Stimulated activated CD4-positive, alpha-beta T cell treated with anti-CD3 and anti-CD28 coated beads, TNF-alpha, amount 100 ng/mL, for 48 hours (primary cell): ENCODE measurements at regions not wholly inside any gene's neighbourhood (a gene's known extent, or its start where the extent isn't known, plus 50 kb on each side); places are given as distances from the start of the nearest gene placed in this dataset.
"Not testable (repeated sequence)": the region's sequence is repeated elsewhere in the genome, so short reads cannot be mapped to it uniquely, and the experiment has no call there.

Source experiments
- DNase-seq, 3 donors: peaks; one replicate each; pipeline ENCODE4 v3.0.0-alpha.2; 2020; ENCODE audit warnings: low read depth in 3 of 3

GRCh38 chr10:33101392-33101787 lies 143.4 kb upstream of the ITGB1 start:
- DNase-seq: no peak

DNA sequence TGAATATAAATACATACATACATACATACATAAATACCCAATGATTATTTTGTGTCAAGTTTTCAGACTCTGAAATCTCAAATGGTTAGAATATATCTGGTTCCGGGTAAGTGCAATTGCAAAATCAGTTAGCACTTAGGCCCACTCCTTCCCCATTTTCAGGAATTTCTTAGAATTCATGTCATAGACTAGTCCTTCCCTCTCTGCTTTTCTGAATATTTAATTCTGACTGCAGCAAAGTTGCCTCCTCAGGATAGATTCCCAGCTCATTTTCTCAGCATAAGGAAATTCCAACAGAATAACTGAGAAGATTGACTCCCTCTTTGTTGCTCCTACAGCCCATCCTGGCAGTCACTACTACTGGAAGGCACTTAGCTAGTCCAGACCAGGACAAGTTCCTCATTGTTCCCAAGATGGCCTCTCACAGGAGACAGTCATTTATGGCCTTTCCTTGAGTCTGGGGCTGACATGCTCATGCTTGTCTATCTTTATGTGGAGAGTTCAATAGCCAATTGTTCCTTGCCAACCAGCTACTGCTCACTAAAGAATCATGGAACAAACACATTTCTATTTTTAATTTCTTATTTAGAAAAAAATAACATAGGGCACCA lies 142.9 kb upstream of the ITGB1 start:
- DNase-seq: no peak

DNA sequence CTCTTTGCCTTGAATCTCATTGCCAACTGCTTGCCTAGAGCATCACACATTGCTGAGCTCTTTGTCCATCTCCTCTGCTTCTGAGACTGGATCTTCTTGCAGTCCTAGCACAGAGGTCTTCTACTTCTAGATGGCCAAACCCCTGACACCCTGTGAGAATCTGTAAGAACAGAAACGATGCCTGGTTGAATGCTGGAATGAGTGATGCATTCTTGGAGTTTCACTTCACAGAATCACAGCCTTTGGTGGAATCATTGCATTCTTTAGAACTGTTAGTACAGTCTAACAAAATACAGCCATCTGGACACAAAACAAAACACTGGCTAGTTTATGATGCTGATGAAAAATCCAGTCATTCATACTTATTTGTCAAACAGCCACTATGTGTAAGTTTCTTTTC lies 141.7 kb upstream of the ITGB1 start:
- no peak for DNase-seq

DNA sequence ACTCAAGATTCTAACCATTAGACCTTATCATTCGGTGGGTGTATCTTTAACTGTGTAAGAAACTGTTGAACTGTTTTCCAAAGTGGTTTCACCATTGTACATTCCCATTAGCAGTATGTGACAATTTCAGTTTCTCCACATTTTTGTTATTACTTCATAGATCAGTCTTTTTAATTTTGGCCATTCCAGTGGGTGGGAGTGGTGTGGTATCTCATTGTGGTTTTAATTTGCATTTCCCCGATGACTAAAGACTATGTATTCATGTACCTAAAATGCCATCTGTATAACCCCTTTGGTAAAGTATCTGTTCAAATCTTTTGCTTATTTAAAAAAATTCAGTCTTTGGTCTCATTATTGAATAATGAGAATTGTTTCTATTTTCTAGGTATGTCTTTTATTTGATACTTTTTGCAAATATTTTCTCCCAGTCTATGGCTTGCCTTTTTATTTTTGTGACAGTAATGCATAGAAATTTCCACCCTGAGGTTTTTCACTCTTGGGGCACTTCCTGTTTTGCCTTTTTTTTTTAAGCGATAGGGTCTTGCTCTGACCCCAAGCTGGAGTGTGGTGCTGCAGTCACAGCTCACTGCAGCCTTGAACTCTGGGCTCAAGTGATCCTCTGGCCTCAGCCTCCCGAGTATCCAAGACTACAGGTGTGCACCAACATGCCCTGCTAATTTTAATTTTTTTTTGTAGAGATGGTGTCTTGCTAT lies 141.1 kb upstream of the ITGB1 start:
- DNase-seq: no peak

DNA sequence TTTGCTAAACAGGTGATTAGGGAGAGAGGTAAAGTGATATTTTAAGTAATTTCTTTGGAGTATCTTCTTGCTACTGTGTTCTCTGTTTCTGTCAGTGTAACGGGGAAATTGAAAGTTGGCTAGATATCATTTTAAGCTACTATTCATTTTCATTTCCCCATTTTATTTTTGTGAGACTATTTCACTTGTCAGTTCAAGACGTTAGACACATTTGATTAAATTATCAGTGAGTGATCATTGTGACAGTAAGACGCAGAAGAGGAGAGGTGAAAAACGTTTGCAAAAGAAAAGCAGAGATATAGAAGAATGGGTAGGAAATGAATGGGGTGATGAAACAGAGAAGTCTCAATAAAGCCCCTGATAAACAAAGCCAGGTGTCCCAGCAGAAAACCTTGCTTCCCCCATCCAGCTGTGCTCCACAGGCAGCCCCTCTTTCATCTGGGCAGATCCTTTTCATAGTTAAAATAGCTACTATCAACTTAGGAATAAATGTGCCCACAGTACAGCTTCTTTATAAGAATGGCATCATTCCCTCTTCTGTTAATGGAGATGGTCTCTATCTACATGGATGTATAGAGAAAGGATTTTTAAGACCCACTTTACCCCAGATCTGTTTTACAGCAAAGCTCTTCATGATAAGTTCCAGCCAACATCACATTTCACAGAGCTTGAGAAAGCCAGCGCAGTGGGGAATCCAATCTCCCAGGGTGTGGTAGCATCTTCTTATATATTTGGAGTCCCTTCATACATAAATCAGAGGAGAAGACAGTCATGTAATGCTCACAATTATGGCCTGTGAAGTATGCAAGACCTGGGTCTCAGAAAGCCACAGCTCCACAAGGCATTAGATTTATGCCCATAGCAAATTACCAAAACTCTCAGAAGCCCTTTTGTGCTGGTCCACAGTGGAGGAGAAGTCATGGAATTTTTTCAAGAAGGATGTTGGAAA lies 138.1 kb upstream of the ITGB1 start:
- DNase-seq: no peak

DNA sequence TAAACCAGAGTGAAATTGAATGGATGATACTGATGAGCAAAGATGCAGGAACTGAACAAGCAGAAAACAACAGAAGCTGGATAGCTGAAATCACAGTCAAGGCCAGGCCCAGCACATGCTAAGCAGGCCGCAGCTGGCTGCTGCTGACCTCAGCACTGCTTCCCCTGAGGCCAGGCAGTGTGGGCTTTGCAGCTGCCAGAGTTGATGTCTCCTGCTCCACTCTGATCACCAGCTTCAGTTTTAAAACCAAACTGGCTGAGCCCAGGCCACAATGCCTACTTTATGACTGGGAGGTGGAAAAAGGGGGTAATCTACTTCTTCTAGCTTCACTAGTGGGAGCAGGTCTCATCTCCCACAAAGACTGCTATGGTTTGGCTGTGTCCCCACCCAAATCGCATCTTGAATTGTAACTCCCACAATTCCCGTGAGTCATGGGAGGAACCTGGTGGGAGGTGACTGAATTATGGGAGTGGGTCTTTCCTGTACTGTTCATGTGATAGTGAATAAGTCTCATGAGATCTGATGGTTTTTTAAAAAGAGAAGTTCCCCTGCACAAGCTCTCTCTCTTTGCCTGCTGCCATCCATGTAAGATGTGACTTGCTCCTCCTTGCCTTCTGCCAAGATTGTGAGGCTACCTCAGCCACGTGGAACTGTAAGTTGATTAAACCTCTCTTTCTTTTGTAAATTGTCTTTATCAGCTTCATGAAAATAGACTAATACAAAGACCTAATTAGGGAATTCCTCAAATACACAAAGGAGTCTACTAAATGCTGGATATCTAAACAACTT lies 136.4 kb upstream of the ITGB1 start:
- DNase-seq: no peak

DNA sequence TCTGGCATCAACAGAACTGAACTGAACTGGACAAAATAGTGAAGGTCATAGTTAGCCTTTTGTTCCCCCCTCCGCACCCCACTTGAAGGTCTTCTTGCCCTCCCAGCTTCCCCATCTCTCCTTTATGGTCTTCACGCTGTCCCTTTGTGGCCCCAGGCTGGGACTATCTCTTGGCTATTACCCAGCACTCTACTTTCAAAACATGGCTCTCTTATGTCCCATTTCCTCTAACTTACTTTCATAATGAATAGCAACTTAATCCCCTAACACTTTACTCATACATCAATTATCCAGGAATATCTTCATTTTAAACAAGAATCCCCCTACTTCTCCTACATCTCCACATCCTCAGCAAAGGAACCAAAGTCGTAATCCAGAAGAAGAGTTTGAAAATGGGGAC lies 135.3 kb upstream of the ITGB1 start:
- no peak for DNase-seq

GRCh38 chr10:33092596-33092995 lies 134.6 kb upstream of the ITGB1 start:
- no peak for DNase-seq

- DNase-seq: no peak
Observed at GRCh38 chr10:33091201-33091600, 133.2 kb upstream of the ITGB1 start.

DNA sequence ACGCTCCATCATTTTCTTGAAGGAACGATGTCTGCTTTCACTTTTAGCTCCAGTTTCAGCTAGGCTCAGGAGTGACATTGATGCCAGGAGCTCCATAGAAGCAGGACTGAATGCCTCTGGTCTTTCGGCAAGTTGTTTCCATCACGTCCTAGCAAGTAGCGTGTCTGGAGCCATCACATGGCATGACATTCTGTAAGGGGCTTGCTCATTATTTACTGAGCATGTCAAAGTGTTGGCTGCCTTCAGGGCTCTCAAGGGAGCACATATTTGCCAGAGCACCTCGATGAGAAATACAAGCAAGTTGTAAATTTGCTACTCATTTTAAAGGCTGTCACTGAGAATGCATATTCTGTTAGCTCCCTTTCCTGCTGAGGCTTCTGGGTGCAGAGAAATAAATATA lies 131.0 kb upstream of the ITGB1 start:
- DNase-seq: no peak

GRCh38 chr10:33087922-33088321 lies 129.9 kb upstream of the ITGB1 start:
- no peak for DNase-seq

GRCh38 chr10:33087152-33087551 lies 129.1 kb upstream of the ITGB1 start:
- no peak for DNase-seq

GRCh38 chr10:33086100-33086499 lies 128.1 kb upstream of the ITGB1 start:
- no peak for DNase-seq

DNA sequence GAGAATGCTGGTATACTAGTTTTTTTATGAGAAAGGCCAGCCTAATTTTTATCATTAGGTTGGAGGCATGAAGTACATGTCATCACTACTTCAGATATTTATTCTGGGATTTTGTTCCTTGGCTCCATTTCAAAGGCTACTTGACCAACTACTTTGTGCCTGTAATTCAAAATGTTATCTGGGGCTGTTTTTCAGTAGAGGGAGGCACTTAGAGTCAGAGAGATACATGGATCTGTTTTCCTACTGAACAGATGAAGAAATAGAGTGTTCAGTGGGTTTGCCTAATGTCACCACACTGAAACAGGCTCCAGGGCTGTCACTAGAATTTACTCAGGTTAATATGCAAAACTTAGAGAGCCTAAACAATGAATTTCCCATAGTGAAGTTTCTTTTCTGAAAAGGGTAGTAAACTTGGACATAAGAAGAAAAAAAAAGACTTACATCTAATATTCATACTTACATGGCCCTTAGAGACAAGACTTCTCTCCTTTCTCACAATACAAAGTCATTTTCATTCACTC lies 127.3 kb upstream of the ITGB1 start:
- DNase-seq: no peak

GRCh38 chr10:33084453-33084852 lies 126.4 kb upstream of the ITGB1 start:
- DNase-seq: no peak

DNA sequence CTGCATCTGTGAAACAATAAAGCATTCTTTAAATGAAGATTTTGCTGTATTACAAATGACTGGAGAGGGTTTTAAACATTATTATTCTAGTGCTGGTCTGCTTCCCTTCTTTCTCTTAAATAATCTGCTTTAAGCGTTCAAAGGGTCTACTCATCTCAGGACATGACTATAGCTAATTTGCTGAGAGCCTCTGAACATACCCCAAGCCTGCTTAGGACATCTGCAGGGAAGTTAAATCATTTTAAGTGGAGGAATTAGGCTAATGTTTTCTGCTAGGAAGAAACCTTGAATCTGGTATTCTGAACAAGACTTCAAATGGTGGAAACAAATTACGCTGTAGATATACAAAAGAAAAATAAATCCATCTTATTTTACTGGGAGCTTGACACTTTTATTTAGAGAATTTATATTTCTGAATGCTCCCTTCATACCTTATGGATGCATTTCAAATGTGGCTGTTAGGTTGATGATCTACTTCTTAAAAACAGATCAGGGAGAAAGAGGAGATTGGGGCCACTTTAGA lies 124.4 kb upstream of the ITGB1 start:
- no peak for DNase-seq

DNA sequence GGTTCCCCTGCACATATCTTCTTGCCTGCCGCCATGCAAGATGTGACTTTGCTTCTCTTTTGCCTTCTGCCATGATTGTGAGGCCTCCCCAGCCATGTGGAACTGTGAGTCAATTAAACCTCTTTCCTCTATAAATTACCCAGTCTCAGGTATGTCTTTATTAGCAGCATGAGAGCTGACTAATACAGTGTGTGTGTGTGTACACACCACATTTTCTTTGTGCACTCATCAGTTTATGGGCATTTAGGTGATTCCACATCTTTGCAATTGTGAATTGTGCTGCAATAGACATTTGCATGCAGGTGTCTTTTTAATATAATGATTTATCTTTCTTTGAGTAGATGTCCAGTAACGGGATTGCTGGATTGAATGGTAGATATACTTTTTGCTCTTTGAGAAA lies 122.4 kb upstream of the ITGB1 start:
- not testable (repeated sequence) for DNase-seq

DNA sequence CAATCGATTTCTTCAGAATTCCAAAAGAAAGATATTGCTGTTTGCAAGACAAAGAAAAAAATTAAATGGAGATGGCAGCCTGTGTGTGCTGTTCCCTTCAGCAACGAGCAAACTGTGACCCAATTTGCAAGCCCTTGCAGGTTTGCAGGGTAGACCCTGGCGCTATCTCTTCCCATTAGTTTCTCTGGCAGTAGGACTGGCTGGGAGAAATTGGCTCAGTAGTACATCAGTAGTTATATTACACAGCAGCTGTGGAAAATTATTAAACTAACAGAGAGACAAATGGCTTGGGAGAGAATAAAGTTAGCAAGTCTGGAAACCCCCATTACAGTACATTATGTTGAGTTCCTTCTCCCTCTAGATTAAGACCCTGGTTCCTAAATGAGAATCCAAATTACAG lies 116.4 kb upstream of the ITGB1 start:
- DNase-seq: no peak

DNA sequence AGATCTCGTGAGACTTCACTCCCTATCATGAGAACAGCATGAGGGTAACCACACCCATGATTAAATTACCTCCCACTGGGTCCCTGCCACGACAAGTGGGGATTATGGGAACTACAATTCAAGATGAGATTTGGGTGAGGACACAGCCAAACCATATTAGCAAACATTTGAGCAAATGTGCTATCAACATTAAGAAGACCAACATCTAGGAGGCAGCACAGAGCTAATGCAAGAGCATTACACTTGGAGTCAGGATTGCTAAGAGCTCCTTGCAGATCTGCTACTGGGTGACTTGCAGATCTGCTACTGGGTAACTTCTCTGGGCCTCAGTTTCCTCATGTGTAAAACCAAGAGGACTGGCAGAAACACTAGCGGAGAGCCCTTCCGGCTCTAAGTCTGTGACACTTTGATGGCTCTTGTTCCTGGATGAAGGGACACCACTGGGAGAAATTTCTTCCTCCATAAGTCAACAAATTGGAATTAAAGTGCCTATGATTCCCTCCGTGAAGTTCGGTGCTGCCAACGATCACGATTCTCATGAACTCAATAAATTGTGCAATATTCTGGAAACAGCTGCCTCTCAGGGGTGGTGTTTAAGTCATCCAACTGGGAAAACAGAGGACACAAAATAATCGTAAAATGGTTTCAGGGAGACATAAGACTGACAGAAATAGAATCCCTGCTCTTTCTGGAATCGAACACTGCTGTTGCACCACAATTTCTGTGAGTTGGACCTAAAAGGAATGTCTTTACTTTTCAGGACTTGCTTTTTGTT lies 115.8 kb upstream of the ITGB1 start:
- DNase-seq: no peak

DNA sequence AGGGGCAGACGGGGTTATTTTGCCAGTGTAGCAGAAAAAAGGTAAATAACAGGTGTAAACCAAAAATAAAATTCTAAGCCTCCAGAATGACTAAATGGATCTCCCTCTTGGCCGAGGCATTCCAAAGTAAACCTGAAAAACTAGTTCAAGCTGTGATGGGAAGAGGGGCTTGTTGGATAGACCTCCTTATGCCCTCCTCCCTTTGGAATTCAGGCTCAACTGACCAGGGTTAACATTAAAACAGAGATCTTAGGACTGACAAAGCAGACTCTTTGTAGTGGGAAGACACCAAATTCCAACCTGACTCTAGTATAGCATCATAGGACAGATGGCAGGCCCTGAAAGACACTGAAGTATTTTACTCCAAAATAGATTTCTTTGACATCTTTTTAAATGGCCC lies 113.8 kb upstream of the ITGB1 start:
- no peak for DNase-seq

- DNase-seq: no peak
Observed at GRCh38 chr10:33070101-33070500, 112.1 kb upstream of the ITGB1 start.
